ENCODE measurements at regions not wholly inside any gene's neighbourhood (a gene's known extent, or its start where the extent isn't known, plus 50 kb on each side); places are given as distances from the start of the nearest gene placed in this dataset.

GRCh38 chr2:195121341-195121740 is 535.7 kb upstream of the SLC39A10 start:
- TF ChIP-seq CTCF (IDR thresholded peaks at IDR 0.05; ENCODE audit: unreplicated experiment in 3 of 3), result no peak
- H3K27ac Mint-ChIP-seq, result no peak overlapping the region
- no peaks in the 10 kb centered on the region for H3K27me3 Mint-ChIP-seq (ENCODE audit: low read depth)
- H3K36me3 Mint-ChIP-seq (ENCODE audit: low read depth), result no peaks in the 10 kb centered on the region
- no peaks in the 10 kb centered on the region for H3K9me3 Mint-ChIP-seq
- no peak overlapping the region for H3K4me3 Mint-ChIP-seq
- peaks cover 9% of the 10 kb centered on the region for H3K4me1 Mint-ChIP-seq

GRCh38 chr2:195119231-195119630 is 537.8 kb upstream of the SLC39A10 start:
- no peaks in the 10 kb centered on the region for H3K36me3 Mint-ChIP-seq (ENCODE audit: low read depth)
- no peak overlapping the region for H3K27ac Mint-ChIP-seq
- no peak overlapping the region for H3K4me3 Mint-ChIP-seq
- H3K4me1 Mint-ChIP-seq, result peaks cover 17% of the 10 kb centered on the region
- no peak for TF ChIP-seq CTCF (IDR thresholded peaks at IDR 0.05; ENCODE audit: unreplicated experiment in 3 of 3)
- H3K9me3 Mint-ChIP-seq, result peaks cover 8% of the 10 kb centered on the region
- no peaks in the 10 kb centered on the region for H3K27me3 Mint-ChIP-seq (ENCODE audit: low read depth)

- Mint-ChIP-seq H3K36me3 (ENCODE audit: low read depth) (peaks cover 5% of the 10 kb centered on the region), H3K27ac (no peak overlapping the region), H3K4me1 (peaks cover 17% of the 10 kb centered on the region), H3K27me3 (ENCODE audit: low read depth) (no peaks in the 10 kb centered on the region), H3K9me3 (peaks cover 17% of the 10 kb centered on the region), H3K4me3 (no peak overlapping the region)
- no peak for TF ChIP-seq CTCF (IDR thresholded peaks at IDR 0.05; ENCODE audit: unreplicated experiment in 3 of 3)
These were observed 538.8 kb upstream of the SLC39A10 start for GRCh38 chr2:195118276-195118675.

GRCh38 chr2:195117011-195117410 is 540.0 kb upstream of the SLC39A10 start:
- Mint-ChIP-seq H3K27me3 (ENCODE audit: low read depth) (no peaks in the 10 kb centered on the region), H3K4me3 (no peak overlapping the region), H3K4me1 (peaks cover 17% of the 10 kb centered on the region), H3K27ac (peak overlapping the region in 2 of 3 experiments; percentile 17 to 49), H3K36me3 (ENCODE audit: low read depth) (peaks cover 5% of the 10 kb centered on the region), H3K9me3 (peaks cover 25% of the 10 kb centered on the region)
- TF ChIP-seq CTCF (IDR thresholded peaks at IDR 0.05; ENCODE audit: unreplicated experiment in 3 of 3), result no peak

GRCh38 chr2:195115738-195116137 is 541.3 kb upstream of the SLC39A10 start:
- Mint-ChIP-seq H3K9me3 (peaks cover 31% of the 10 kb centered on the region), H3K4me1 (peaks cover 12% of the 10 kb centered on the region), H3K27ac (no peak overlapping the region), H3K36me3 (ENCODE audit: low read depth) (peaks cover 5% of the 10 kb centered on the region), H3K27me3 (ENCODE audit: low read depth) (no peaks in the 10 kb centered on the region), H3K4me3 (no peak overlapping the region)
- TF ChIP-seq CTCF (IDR thresholded peaks at IDR 0.05; ENCODE audit: unreplicated experiment in 3 of 3), result no peak

GRCh38 chr2:195108182-195108581 is 548.8 kb upstream of the SLC39A10 start:
- Mint-ChIP-seq H3K9me3 (peaks cover 19% of the 10 kb centered on the region), H3K4me1 (no peaks in the 10 kb centered on the region), H3K27me3 (ENCODE audit: low read depth) (no peaks in the 10 kb centered on the region), H3K27ac (no peak overlapping the region), H3K36me3 (ENCODE audit: low read depth) (no peaks in the 10 kb centered on the region), H3K4me3 (no peak overlapping the region)
- TF ChIP-seq CTCF (IDR thresholded peaks at IDR 0.05; ENCODE audit: unreplicated experiment in 3 of 3), result no peak
